Tibial nerve (tissue), 4 donors: ENCODE measurements at regions not wholly inside any gene's neighbourhood (a gene's known extent, or its start where the extent isn't known, plus 50 kb on each side); places are given as distances from the start of the nearest gene placed in this dataset.

Experiments
- DNase-seq, 2 donors: peaks; one replicate each; pipeline ENCODE4 v3.0.0-alpha.2; 2019; ENCODE audit warnings: low spot score in 2 of 2
- H3K27ac ChIP-seq, 4 donors: fragments of 200-600 bp; sonication (generic) in 3 of 4; one replicate each; pipeline ENCODE4 v1.5.1; 2017 to 2019; ENCODE audit warnings: mild to moderate bottlenecking in 1 of 4
- H3K27me3 ChIP-seq, 2 donors: fragments of 200-600 bp; sonication (generic) in 1 of 2; one replicate each; pipeline versions ENCODE4 v1.5.1 to v1.6.0; 2017 to 2019
- H3K36me3 ChIP-seq, 3 donors: fragments of 200-600 bp; sonication (generic); one replicate each; pipeline ENCODE4 v1.5.1; 2018 to 2019
- H3K4me1 ChIP-seq, 4 donors: fragments of 200-600 bp; sonication (generic) in 3 of 4; one replicate each; pipeline ENCODE4 v1.5.1; 2017 to 2019
- H3K4me3 ChIP-seq, 4 donors: fragments of 200-600 bp; sonication (generic) in 3 of 4; one replicate each; pipeline ENCODE4 v1.5.1; 2017 to 2019; ENCODE audit warnings: mild to moderate bottlenecking in 1 of 4, moderate library complexity in 1 of 4
- H3K9me3 ChIP-seq, 4 donors: fragments of 200-600 bp; sonication (generic) in 3 of 4; one replicate each; pipeline ENCODE4 v1.5.1; 2017 to 2019
- EP300 ChIP-seq, 2 donors: sonication (generic); formaldehyde crosslinking; IDR thresholded peaks; one replicate each; pipeline ENCODE4 v1.6.1; 2017; ENCODE audit warnings: antibody characterized with exemption in 2 of 2, mild to moderate bottlenecking in 1 of 2
- POLR2A ChIP-seq, 2 donors: fragments of 450-650 bp; IDR thresholded peaks; one replicate each; pipeline ENCODE4 v1.6.1; 2017; ENCODE audit warnings: antibody characterized with exemption in 2 of 2, mild to moderate bottlenecking in 2 of 2, moderate library complexity in 2 of 2
- WGBS, 2 donors: methylation state at CpG; one replicate each; pipeline ENCODE4 v1.1.5; 2018; 5-methylcytosine and 5-hydroxymethylcytosine counted together
- TF ChIP-seq, protein P1 (sequence below), 5 experiments: fragments of 200-600 bp in 3 of 5; fragments of 450-650 bp in 2 of 5; sonication (generic) in 3 of 5; IDR thresholded peaks; one replicate each; pipeline ENCODE4 v1.5.1; 2016 to 2019; ENCODE audit warnings: antibody characterized with exemption in 5 of 5, mild to moderate bottlenecking in 3 of 5, moderate library complexity in 2 of 5

DNA sequence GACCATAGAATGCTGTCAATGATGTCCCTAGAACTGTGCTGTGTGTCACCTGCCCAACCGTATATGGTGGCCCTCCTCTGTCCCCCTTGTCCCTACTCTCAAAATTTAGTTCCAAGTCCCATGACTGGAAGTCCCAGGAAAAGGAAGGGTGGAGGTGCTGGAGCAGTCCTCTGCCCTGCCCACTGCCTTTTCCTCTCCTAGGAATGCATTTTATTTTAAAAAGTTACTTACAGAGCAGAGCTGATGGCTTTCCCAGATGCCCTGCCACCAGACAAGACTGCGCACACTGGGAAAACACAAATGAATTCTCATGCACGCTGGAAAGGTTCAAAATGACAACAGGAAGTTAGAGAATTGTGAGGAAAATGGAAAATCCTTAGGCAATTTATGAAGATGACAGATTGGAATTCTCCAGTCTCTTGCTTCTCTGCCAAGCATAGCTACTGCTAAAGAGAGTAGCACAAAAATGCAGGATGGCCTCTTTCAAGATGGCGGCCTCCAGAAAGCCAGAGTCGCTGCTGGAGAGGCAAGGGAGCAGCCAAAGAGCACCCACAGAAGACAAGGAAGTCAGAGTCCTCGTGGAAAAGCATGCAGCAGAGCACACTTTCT is 117.1 kb upstream of the TSC22D1 start:
- 78 to 84% methylated on average over 6 of the region's 6 CpGs for WGBS, 2 donors

DNA sequence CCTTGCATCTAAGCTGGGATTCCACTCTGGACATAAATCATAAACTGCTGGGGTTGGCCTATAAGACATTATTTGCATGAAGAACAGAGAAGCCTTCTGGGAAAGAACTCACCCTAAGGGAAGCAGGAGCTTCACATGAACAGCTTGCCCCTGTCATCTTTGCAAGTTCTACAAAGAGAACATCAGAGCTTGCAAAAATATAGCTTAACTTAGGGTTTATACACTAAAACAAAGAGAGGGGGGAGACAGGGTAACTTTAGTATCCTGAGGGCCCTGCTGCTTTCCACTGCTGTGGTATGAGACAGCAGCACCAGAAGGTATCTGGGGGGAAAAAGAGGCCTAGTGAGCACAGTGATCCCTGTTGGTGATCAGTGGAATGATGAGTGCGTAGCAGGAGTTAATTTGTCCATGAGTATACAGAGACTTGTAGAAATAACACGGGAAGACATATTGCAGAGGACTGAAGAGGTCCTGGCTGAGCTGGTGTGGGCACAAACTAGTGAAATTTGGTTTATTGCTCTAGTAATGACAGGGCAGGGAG is 116.1 kb upstream of the TSC22D1 start:
- Histone ChIP-seq H3K9me3 (no peaks in the 10 kb centered on the region), H3K36me3 (no peaks in the 10 kb centered on the region), H3K27me3 (no peaks in the 10 kb centered on the region), H3K4me1 (peaks cover 0 to 3% (median 0%) of the 10 kb centered on the region in 4 donors), H3K4me3 (no peak overlapping the region), H3K27ac (no peak overlapping the region)
- TF ChIP-seq, protein P1, sequence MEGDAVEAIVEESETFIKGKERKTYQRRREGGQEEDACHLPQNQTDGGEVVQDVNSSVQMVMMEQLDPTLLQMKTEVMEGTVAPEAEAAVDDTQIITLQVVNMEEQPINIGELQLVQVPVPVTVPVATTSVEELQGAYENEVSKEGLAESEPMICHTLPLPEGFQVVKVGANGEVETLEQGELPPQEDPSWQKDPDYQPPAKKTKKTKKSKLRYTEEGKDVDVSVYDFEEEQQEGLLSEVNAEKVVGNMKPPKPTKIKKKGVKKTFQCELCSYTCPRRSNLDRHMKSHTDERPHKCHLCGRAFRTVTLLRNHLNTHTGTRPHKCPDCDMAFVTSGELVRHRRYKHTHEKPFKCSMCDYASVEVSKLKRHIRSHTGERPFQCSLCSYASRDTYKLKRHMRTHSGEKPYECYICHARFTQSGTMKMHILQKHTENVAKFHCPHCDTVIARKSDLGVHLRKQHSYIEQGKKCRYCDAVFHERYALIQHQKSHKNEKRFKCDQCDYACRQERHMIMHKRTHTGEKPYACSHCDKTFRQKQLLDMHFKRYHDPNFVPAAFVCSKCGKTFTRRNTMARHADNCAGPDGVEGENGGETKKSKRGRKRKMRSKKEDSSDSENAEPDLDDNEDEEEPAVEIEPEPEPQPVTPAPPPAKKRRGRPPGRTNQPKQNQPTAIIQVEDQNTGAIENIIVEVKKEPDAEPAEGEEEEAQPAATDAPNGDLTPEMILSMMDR (IDR thresholded peaks at IDR 0.05): no peak
- TF ChIP-seq POLR2A (IDR thresholded peaks at IDR 0.05): no peak
- no peak for TF ChIP-seq EP300 (IDR thresholded peaks at IDR 0.05)
- DNase-seq: no peak
- 73 to 79% methylated on average over 2 of the region's 2 CpGs for WGBS, 2 donors

More for the DNA sequence above, 117.1 kb upstream of the TSC22D1 start:
- Histone ChIP-seq H3K27ac (no peak overlapping the region), H3K9me3 (no peaks in the 10 kb centered on the region), H3K36me3 (no peaks in the 10 kb centered on the region), H3K4me3 (no peak overlapping the region), H3K4me1 (peaks cover 0 to 3% (median 0%) of the 10 kb centered on the region in 4 donors), H3K27me3 (no peaks in the 10 kb centered on the region)
- no peak for DNase-seq
- no peak for TF ChIP-seq EP300 (IDR thresholded peaks at IDR 0.05)
- TF ChIP-seq POLR2A (IDR thresholded peaks at IDR 0.05): no peak
- TF ChIP-seq, protein P1 (IDR thresholded peaks at IDR 0.05): no peak

DNA sequence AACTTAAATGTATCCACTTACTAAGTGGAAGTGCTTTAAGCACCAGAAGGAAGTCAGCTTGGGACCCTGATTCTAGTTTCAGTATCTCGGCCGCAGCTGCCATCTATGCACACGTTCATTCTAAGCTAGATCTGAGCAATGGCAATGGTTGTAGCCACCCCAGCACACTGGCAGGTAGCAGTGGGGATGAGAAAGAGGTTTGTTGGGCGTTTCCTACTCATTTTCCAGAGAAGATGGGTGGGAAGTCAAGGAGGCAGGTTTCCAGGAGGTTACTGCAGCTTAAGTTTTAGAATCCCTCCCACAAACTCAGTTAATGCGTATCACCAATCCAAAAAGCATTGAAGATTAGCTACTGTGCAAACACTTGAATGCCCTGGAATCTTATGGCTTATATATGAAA is 114.2 kb upstream of the TSC22D1 start:
- TF ChIP-seq, protein P1 (IDR thresholded peaks at IDR 0.05): no peak
- peaks cover 0 to 3% (median 0%) of the 10 kb centered on the region in 4 donors for H3K4me1 ChIP-seq
- H3K4me3 ChIP-seq: no peak overlapping the region
- H3K9me3 ChIP-seq: no peaks in the 10 kb centered on the region
- H3K27me3 ChIP-seq: no peaks in the 10 kb centered on the region
- H3K36me3 ChIP-seq: no peaks in the 10 kb centered on the region
- DNase-seq: no peak
- WGBS, 2 donors: 93 to 95% methylated on average over 5 of the region's 5 CpGs
- no peak overlapping the region for H3K27ac ChIP-seq

DNA sequence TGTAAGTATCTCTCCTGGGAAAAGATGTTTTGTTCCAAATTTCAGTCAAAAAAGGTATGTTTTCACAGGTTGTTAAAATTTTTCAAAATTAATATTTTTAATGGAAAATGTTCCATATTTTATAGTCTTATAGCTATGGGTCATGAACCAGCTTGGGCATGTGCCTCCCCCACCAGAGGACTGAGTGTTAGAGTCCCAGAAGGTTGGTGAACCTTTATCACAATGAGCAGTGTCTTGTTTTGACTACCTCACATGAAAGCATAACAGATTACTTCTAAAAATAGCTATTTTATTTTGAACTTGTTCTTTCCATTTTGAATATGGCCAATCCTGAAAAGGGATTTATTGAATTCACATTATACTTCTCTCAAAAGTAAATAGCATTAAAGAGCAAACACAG is 112.5 kb upstream of the TSC22D1 start:
- DNase-seq: no peak

DNA sequence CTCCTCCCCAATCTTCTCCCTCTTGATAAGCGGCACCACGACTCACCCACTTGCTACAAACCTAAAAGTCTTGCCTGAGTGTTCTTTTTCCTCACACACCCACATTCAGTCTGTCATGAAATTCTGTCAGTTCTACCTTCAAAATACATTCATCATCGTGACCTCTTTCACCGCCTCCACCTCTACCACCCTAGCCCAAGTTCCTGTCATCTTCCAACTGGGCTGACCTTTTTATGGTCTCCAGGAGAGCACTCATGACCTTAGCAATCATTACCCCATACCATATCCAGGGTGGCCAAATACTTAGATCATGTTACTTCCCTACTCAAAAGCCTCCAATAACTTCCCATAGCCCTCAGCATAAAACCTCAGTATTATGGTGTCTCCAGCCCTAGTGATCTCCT is 110.4 kb upstream of the TSC22D1 start:
- DNase-seq: no peak
- no peak overlapping the region for H3K27ac ChIP-seq
- TF ChIP-seq POLR2A (IDR thresholded peaks at IDR 0.05): no peak
- TF ChIP-seq EP300 (IDR thresholded peaks at IDR 0.05): no peak
- TF ChIP-seq, protein P1 (IDR thresholded peaks at IDR 0.05): no peak
- H3K9me3 ChIP-seq: no peaks in the 10 kb centered on the region
- WGBS, 2 donors: 93 to 95% methylated on average over 4 of the region's 4 CpGs
- H3K36me3 ChIP-seq: no peaks in the 10 kb centered on the region
- H3K27me3 ChIP-seq: no peaks in the 10 kb centered on the region
- peaks cover 0 to 3% (median 0%) of the 10 kb centered on the region in 4 donors for H3K4me1 ChIP-seq
- H3K4me3 ChIP-seq: no peak overlapping the region

More for the DNA sequence above, 112.5 kb upstream of the TSC22D1 start:
- H3K27me3 ChIP-seq: no peaks in the 10 kb centered on the region
- H3K4me1 ChIP-seq: peaks cover 0 to 3% (median 0%) of the 10 kb centered on the region in 4 donors
- H3K9me3 ChIP-seq: no peaks in the 10 kb centered on the region
- no peaks in the 10 kb centered on the region for H3K36me3 ChIP-seq
- no peak for TF ChIP-seq POLR2A (IDR thresholded peaks at IDR 0.05)
- TF ChIP-seq EP300 (IDR thresholded peaks at IDR 0.05): no peak
- TF ChIP-seq, protein P1 (IDR thresholded peaks at IDR 0.05): no peak
- no peak overlapping the region for H3K27ac ChIP-seq
- no peak overlapping the region for H3K4me3 ChIP-seq
